B cell (primary cell): ENCODE measurements at regions not wholly inside any gene's neighbourhood (a gene's known extent, or its start where the extent isn't known, plus 50 kb on each side); places are given as distances from the start of the nearest gene placed in this dataset.

Source experiments
- ATAC-seq: fragments of 200-7000 bp; cut with Tn5 transposase; one replicate; pipeline ENCODE4 v1.10.0; 2021; ENCODE audit warnings: low read depth, mild to moderate bottlenecking, moderate number of reproducible peaks, moderate library complexity
- CTCF ChIA-PET: fragments of 350-600 bp; sonication (Branson Sonifier 250); formaldehyde crosslinking; loops from one replicate; lab custom pipeline; 2021; ENCODE audit warnings: antibody characterized with exemption, inconsistent platforms; lab: Charles Lee
- POLR2A ChIA-PET: fragments of 350-600 bp; sonication (Branson Sonifier 250); formaldehyde crosslinking; loops from one replicate; lab custom pipeline; 2021; ENCODE audit warnings: antibody characterized with exemption; lab: Charles Lee
- DNase-seq: peaks from one replicate; pipeline ENCODE4 v3.0.0; 2013
- H2AFZ ChIP-seq: 2 replicates; pipeline ENCODE4 v1.6.1; 2012; ENCODE audit warnings: mild to moderate bottlenecking, low read depth, low read length; ENCODE audit not compliant: insufficient read depth, poor library complexity, severe bottlenecking
- H3K27ac ChIP-seq, 2 donors: 1 replicate in 1 of 2; 2 replicates in 1 of 2; pipeline ENCODE4 v1.5.1; 2012 to 2013; ENCODE audit warnings: low read length in 2 of 2, mild to moderate bottlenecking in 2 of 2, moderate library complexity in 1 of 2
- H3K27me3 ChIP-seq, 4 experiments: fragments of 200-600 bp in 1 of 4; sonication (generic) in 1 of 4; replicated peaks in 1 of 4; 1 replicate in 2 of 4; 2 replicates in 2 of 4; pipeline versions ENCODE4 v1.6.1 to v1.7.0; 2013 to 2016; ENCODE audit warnings: low read length in 3 of 4, mild to moderate bottlenecking in 2 of 4, mixed read lengths in 1 of 4, moderate library complexity in 1 of 4; ENCODE audit not compliant: insufficient read depth in 4 of 4, control insufficient read depth in 3 of 4; ENCODE audit errors: control extremely low read depth in 1 of 4
- H3K36me3 ChIP-seq, 2 experiments: replicated peaks in 1 of 2; 1 replicate in 1 of 2; 2 replicates in 1 of 2; pipeline versions ENCODE4 v1.6.1 to v1.7.1; 2013; ENCODE audit warnings: low read length in 1 of 2; ENCODE audit not compliant: insufficient read depth in 2 of 2, control insufficient read depth in 1 of 2; ENCODE audit errors: control extremely low read depth in 1 of 2, extremely low read depth in 1 of 2
- H3K4me1 ChIP-seq, 2 donors: fragments of 200-600 bp in 1 of 2; sonication (generic) in 1 of 2; 1 replicate in 1 of 2; 2 replicates in 1 of 2; pipeline versions ENCODE4 v1.5.1 to v1.6.1; 2013 to 2017; ENCODE audit warnings: low read length in 2 of 2; ENCODE audit not compliant: control insufficient read depth in 2 of 2, insufficient read depth in 2 of 2
- H3K4me2 ChIP-seq: replicated peaks from 2 replicates; pipeline ENCODE3; 2012; ENCODE audit warnings: mild to moderate bottlenecking, low read depth, low read length; ENCODE audit not compliant: poor library complexity, severe bottlenecking
- H3K4me3 ChIP-seq, 5 experiments: fragments of 200-600 bp in 1 of 5; sonication (generic) in 1 of 5; 1 replicate in 3 of 5; 2 replicates in 2 of 5; pipeline versions ENCODE4 v1.5.1 to v1.7.0; 2011 to 2016; ENCODE audit warnings: low read length in 4 of 5, mild to moderate bottlenecking in 4 of 5, low read depth in 2 of 5, control low read depth in 1 of 5, moderate library complexity in 1 of 5; ENCODE audit not compliant: insufficient read depth in 1 of 5; ENCODE audit errors: control extremely low read depth in 1 of 5, extremely low read depth in 1 of 5
- H3K79me2 ChIP-seq: fragments of 200-600 bp; sonication (generic); one replicate; pipeline ENCODE4 v1.6.0; 2016; ENCODE audit warnings: low read length; ENCODE audit not compliant: control insufficient read depth, insufficient read depth
- H3K9ac ChIP-seq: fragments of 200-600 bp; sonication (generic); 2 replicates; pipeline ENCODE4 v1.6.1; 2017; ENCODE audit warnings: mild to moderate bottlenecking, low read length, moderate library complexity
- H3K9me3 ChIP-seq, 3 donors: one replicate each; pipeline versions ENCODE4 v1.6.1 to v1.7.1; 2013; ENCODE audit warnings: low read length in 2 of 3; ENCODE audit not compliant: control insufficient read depth in 2 of 3, insufficient read depth in 1 of 3; ENCODE audit errors: control extremely low read depth in 1 of 3
- H4K20me1 ChIP-seq: 2 replicates; pipeline ENCODE4 v1.6.0; 2012; ENCODE audit warnings: mild to moderate bottlenecking, low read length; ENCODE audit not compliant: insufficient read depth, control insufficient read depth, poor library complexity, severe bottlenecking
- H3K27ac Mint-ChIP-seq: one replicate; pipeline ENCODE4 v1.8.0; 2021; ENCODE audit warnings: mixed read lengths
- H3K27me3 Mint-ChIP-seq: one replicate; pipeline ENCODE4 v1.8.0; 2021; ENCODE audit warnings: mixed read lengths
- H3K4me1 Mint-ChIP-seq: one replicate; pipeline ENCODE4 v1.8.0; 2021; ENCODE audit warnings: mixed read lengths
- H3K4me3 Mint-ChIP-seq: one replicate; pipeline ENCODE4 v1.8.0; 2021; ENCODE audit warnings: mixed read lengths
- H3K9me3 Mint-ChIP-seq: one replicate; pipeline ENCODE4 v1.8.0; 2022; ENCODE audit warnings: mixed read lengths; ENCODE audit not compliant: insufficient read depth
- CTCF ChIP-seq: fragments of 200-600 bp; IDR thresholded peaks from one replicate; pipeline ENCODE4 v1.8.0; 2022; ENCODE audit warnings: antibody characterized with exemption, mild to moderate bottlenecking
- EZH2 ChIP-seq: IDR thresholded peaks from 2 replicates; pipeline ENCODE4 v1.6.1; 2012; ENCODE audit warnings: borderline replicate concordance, low read depth, mild to moderate bottlenecking, moderate library complexity, low read length; ENCODE audit not compliant: insufficient read depth, poor library complexity, severe bottlenecking
- WGBS: methylation state at CpG from one replicate; pipeline ENCODE4 v1.1.5; 2013; ENCODE audit warnings: missing lambda C conversion rate; ENCODE audit not compliant: insufficient coverage; 5-methylcytosine and 5-hydroxymethylcytosine counted together
- intact Hi-C: fragments of 100-400 bp; cut with micrococcal nuclease; formaldehyde crosslinking; loops from one replicate; pipeline ENCODE4 v1.10.0; 2022

- TF ChIP-seq EZH2 (no peak), CTCF (no peak)
- WGBS, result 100% methylated on average over 1 of the region's 3 CpGs
- H3K27ac Mint-ChIP-seq, result no peak overlapping the region
- H3K4me1 Mint-ChIP-seq, result no peaks in the 10 kb centered on the region
- no peaks in the 10 kb centered on the region for H3K9me3 Mint-ChIP-seq
- H3K27me3 Mint-ChIP-seq, result peaks cover 8% of the 10 kb centered on the region
- Histone ChIP-seq H3K36me3 (no peaks in the 10 kb centered on the region), H3K9ac (no peak overlapping the region), H3K79me2 (no peaks in the 10 kb centered on the region), H2AFZ (no peak overlapping the region), H4K20me1 (no peaks in the 10 kb centered on the region), H3K27me3 (no peaks in the 10 kb centered on the region), H3K4me2 (no peak overlapping the region), H3K9me3 (no peaks in the 10 kb centered on the region), H3K27ac (no peak overlapping the region), H3K4me1 (no peaks in the 10 kb centered on the region), H3K4me3 (no peak overlapping the region)
- CTCF ChIA-PET, result no interaction called here
- no peak for DNase-seq
- no peak overlapping the region for H3K4me3 Mint-ChIP-seq
- intact Hi-C loops, result no loop called here
- POLR2A ChIA-PET, result no interaction called here
- ATAC-seq, result no peak
These were observed 329.9 kb downstream of the MSX2 start for GRCh38 chr5:175054243-175054642.

DNA sequence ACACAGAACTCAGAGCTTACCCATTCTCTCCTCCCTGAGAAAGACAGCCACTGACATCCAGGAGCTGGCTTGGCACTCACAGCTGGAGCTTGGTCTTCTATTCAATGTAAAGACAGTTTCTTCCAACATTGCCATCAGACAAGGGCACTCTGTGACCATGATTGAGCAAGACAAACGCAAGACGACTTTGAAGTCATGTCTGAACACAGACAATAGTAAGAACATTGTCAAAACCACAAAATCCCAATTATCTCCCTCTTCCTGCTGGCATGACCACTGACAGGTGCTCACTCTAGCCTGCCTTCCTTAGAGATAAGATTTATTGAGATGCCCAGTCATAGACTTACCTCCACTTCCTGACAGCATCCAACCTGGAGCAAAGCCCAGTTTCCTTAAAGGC, 328.0 kb downstream of the MSX2 start:
- WGBS, result 83% methylated on average over 2 of the region's 2 CpGs
- ATAC-seq, result no peak
- H3K9me3 Mint-ChIP-seq, result no peaks in the 10 kb centered on the region
- ChIA-PET POLR2A (no interaction called here), CTCF (no interaction called here)
- H3K4me3 Mint-ChIP-seq, result no peak overlapping the region
- H3K4me2 ChIP-seq, result no peak overlapping the region
- H3K4me1 Mint-ChIP-seq, result no peaks in the 10 kb centered on the region
- H3K79me2 ChIP-seq, result no peaks in the 10 kb centered on the region
- no peaks in the 10 kb centered on the region for H3K27me3 ChIP-seq
- no peaks in the 10 kb centered on the region for H3K4me1 ChIP-seq
- DNase-seq, result no peak
- no peak overlapping the region for H3K27ac Mint-ChIP-seq
- H3K9ac ChIP-seq, result no peak overlapping the region
- H3K9me3 ChIP-seq, result no peaks in the 10 kb centered on the region
- H3K4me3 ChIP-seq, result no peak overlapping the region
- no peak overlapping the region for H3K27ac ChIP-seq
- H4K20me1 ChIP-seq, result no peaks in the 10 kb centered on the region
- H2AFZ ChIP-seq, result no peak overlapping the region
- H3K27me3 Mint-ChIP-seq, result peaks cover 8% of the 10 kb centered on the region
- no peaks in the 10 kb centered on the region for H3K36me3 ChIP-seq
- intact Hi-C loops, result no loop called here
- TF ChIP-seq EZH2, result no peak
- no peak for TF ChIP-seq CTCF
